ENCODE measurements at regions not wholly inside any gene's neighbourhood (a gene's known extent, or its start where the extent isn't known, plus 50 kb on each side); places are given as distances from the start of the nearest gene placed in this dataset.

DNA sequence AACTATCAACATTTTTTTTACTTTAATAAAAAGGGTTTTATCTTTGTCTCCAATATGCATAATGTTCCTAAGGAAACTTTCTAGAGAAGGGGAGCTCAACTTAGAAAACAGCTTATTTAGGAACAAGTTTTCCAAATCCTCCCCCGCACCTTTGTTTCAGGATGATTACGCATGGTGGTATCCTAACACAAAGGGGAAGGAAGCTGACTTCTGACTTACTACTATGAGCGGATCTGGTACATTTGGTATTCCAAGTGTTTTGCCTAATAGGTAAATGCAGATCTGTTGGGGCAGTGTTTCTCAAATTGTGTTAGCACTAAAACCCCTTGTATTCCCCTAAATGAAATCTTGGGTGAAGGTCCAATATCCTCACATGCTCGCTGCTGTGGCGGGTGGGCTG lies 229.3 kb upstream of the KLF14 start:
- no peak overlapping the region for H3K4me3 ChIP-seq (replicated peaks; ENCODE audit: low read depth, low read length)
- DNase-seq (ENCODE audit: low read depth): peak; percentile 76
- TF ChIP-seq, protein P1, sequence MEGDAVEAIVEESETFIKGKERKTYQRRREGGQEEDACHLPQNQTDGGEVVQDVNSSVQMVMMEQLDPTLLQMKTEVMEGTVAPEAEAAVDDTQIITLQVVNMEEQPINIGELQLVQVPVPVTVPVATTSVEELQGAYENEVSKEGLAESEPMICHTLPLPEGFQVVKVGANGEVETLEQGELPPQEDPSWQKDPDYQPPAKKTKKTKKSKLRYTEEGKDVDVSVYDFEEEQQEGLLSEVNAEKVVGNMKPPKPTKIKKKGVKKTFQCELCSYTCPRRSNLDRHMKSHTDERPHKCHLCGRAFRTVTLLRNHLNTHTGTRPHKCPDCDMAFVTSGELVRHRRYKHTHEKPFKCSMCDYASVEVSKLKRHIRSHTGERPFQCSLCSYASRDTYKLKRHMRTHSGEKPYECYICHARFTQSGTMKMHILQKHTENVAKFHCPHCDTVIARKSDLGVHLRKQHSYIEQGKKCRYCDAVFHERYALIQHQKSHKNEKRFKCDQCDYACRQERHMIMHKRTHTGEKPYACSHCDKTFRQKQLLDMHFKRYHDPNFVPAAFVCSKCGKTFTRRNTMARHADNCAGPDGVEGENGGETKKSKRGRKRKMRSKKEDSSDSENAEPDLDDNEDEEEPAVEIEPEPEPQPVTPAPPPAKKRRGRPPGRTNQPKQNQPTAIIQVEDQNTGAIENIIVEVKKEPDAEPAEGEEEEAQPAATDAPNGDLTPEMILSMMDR (IDR thresholded peaks at IDR 0.05; ENCODE audit: low read length, missing control alignments): no peak

DNA sequence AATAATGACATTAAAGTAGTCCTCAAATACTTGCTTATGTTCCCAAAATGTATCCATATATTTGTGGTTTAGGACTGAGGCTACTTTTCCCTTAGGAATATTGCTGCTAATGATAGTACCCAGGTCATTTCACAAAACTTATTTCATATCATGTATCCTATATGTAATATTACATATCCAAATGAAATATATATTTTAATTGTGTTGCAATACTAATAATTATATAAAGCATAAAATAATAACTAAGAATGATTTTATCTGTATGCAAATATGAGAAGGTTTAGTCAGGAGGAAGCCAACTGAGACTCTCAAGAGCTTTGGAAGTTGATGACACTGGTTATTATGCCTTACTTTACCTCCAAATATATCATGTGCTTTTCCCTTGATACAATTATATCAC lies 231.5 kb upstream of the KLF14 start:
- TF ChIP-seq, protein P1 (IDR thresholded peaks at IDR 0.05; ENCODE audit: low read length, missing control alignments): no peak
- DNase-seq (ENCODE audit: low read depth): no peak
- no peak overlapping the region for H3K4me3 ChIP-seq (replicated peaks; ENCODE audit: low read depth, low read length)

DNA sequence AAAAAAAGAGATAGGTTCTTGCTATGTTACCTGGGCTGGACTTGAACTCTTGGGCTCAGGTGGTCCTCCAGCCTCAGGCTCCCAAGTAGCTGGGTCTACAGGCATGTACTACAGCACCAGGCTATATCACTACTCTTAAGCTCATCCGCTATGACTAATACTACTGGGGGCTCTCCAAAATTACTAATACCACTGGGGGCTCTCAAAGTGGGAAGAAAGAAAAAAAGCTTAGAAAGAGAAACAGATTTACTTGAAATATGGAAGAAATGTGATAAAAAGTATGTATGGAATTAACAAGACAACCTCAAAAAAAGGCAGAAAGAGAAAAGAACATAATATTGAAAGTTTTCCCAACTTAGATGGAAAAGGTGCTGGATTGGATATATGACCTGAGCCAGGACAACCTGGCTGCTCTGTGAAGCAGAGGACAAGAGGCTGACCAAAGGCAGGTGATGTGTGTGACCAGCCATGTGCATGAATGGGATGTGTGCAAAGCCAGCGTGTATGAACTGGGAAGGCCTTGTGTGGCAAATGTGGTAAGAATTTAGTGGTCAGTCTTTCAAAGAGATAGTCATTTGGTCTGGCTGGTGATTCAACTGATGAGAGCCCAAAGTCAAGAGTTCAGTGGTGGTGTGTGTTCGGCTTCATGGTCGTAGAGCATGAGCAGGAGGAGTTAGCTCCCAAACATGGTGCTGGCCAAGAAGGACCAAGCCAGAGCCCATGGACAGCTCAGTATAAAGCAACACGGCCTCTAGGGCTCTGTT lies 232.4 kb upstream of the KLF14 start:
- DNase-seq (ENCODE audit: low read depth): no peak

DNA sequence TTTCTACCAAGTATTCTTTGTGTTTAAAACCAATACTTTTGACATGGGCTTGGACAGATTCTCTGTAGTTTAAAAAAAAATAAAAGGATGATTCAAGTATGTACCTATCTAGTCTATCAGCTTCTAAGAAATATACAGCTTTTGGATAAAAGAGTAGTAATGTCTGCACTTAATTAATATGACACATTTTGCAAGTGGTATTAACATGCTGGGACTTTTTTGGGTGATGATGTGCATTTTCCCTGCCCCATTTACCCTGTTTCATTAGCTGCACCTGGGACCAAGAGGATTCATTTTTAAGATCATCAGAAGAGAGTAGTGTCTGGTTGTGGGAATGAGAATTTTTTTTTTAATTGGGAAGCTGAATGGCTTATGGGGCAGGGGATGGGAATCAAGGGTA lies 236.2 kb upstream of the KLF14 start:
- TF ChIP-seq, protein P1 (IDR thresholded peaks at IDR 0.05; ENCODE audit: low read length, missing control alignments): no peak
- no peak for DNase-seq (ENCODE audit: low read depth)
- H3K4me3 ChIP-seq (replicated peaks; ENCODE audit: low read depth, low read length): no peak overlapping the region

More for the DNA sequence above, 232.4 kb upstream of the KLF14 start:
- H3K4me3 ChIP-seq (replicated peaks; ENCODE audit: low read depth, low read length): no peak overlapping the region
- TF ChIP-seq, protein P1 (IDR thresholded peaks at IDR 0.05; ENCODE audit: low read length, missing control alignments): no peak

DNA sequence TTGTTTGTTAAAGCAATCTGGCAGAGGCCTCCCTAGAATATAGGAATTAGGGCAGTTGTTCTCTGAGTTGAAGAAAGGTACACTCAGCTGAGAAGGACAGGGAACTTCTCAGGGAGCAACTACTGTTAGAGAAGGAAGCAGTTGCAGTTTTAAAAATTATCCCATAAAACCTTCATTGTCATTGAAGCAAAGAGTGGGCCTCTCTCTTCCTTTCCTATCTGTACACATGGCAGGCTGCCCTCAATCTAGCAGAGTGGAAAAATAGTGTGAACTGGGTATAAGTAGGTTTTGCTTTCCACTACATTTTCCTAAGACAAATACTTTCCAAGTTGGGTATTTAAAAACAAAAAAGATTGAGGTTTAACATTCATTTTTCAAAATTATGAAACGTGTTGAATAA lies 236.7 kb upstream of the KLF14 start:
- no peak overlapping the region for H3K4me3 ChIP-seq (replicated peaks; ENCODE audit: low read depth, low read length)
- TF ChIP-seq, protein P1 (IDR thresholded peaks at IDR 0.05; ENCODE audit: low read length, missing control alignments): no peak
- peak; percentile 56 for DNase-seq (ENCODE audit: low read depth)

DNA sequence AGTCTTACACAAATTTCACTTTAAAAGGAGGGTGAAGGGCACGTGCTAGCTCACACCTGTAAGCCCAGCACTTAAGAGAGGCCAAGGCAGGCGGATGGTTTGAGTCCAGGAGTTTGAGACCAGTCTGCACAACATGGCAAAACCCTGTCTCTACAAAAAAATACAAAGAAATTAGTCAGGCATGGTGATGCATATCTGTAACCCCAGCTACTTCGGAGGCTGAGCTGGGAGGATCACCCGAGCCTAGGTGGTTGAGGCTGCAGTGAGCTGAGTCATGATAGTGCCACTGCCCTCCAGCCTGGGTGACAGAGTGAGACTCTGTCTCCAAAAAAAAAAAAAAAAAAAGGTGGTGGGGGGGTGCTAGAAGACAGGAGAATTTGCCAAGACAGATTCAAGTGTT lies 237.3 kb upstream of the KLF14 start:
- TF ChIP-seq, protein P1 (IDR thresholded peaks at IDR 0.05; ENCODE audit: low read length, missing control alignments): no peak
- H3K4me3 ChIP-seq (replicated peaks; ENCODE audit: low read depth, low read length): no peak overlapping the region
- no peak for DNase-seq (ENCODE audit: low read depth)

DNA sequence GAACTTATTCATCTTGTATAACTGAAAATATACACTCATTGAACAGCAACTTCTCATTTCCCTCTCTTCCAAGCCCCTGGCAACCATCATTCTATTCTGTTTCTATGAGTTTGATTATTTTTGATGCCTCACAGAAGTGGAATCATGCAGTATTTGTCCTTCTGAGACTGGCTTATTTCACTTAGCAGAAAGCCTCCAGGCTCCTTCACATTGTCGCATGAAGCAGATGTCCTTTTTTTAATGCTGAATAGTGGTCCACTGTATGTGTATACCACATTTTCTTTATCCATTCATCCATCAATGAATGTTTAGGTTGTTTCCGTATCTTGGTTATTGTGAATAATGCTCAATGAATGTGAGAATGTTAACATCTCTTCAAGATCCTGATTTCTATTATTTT lies 238.2 kb upstream of the KLF14 start:
- no peak for DNase-seq (ENCODE audit: low read depth)
- TF ChIP-seq, protein P1 (IDR thresholded peaks at IDR 0.05; ENCODE audit: low read length, missing control alignments): no peak
- no peak overlapping the region for H3K4me3 ChIP-seq (replicated peaks; ENCODE audit: low read depth, low read length)

Measured in fibroblast of pulmonary artery (primary cell).